ENCODE measurements at regions not wholly inside any gene's neighbourhood (a gene's known extent, or its start where the extent isn't known, plus 50 kb on each side); places are given as distances from the start of the nearest gene placed in this dataset.

DNA sequence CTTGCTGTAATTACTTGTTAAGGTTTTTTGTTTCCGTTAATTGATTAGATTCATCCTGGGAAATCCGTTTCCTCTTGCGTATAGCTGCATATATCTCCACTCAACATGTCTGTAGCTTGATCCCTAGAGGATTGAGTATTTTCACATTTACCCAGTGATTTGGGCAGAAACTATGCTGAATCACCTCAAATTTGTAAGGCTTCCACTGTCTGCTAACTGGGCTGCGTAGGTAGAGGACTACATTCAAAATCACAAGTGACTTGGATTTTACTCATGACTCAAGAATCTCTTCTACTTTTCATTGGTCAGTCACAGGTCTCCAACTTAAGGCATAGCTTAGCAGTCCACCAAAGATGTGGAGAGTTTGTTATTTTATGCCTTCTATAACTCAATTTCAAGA is 141.8 kb downstream of the POLR1F start:
- Mint-ChIP-seq H3K4me3 (no peak overlapping the region), H3K9me3 (peaks cover 3% of the 10 kb centered on the region), H3K27me3 (ENCODE audit: low read depth) (no peaks in the 10 kb centered on the region), H3K4me1 (no peaks in the 10 kb centered on the region), H3K36me3 (ENCODE audit: low read depth) (no peaks in the 10 kb centered on the region), H3K27ac (no peak overlapping the region)
- TF ChIP-seq, protein P1, sequence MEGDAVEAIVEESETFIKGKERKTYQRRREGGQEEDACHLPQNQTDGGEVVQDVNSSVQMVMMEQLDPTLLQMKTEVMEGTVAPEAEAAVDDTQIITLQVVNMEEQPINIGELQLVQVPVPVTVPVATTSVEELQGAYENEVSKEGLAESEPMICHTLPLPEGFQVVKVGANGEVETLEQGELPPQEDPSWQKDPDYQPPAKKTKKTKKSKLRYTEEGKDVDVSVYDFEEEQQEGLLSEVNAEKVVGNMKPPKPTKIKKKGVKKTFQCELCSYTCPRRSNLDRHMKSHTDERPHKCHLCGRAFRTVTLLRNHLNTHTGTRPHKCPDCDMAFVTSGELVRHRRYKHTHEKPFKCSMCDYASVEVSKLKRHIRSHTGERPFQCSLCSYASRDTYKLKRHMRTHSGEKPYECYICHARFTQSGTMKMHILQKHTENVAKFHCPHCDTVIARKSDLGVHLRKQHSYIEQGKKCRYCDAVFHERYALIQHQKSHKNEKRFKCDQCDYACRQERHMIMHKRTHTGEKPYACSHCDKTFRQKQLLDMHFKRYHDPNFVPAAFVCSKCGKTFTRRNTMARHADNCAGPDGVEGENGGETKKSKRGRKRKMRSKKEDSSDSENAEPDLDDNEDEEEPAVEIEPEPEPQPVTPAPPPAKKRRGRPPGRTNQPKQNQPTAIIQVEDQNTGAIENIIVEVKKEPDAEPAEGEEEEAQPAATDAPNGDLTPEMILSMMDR (IDR thresholded peaks at IDR 0.05; ENCODE audit: unreplicated experiment in 3 of 3) = no peak

DNA sequence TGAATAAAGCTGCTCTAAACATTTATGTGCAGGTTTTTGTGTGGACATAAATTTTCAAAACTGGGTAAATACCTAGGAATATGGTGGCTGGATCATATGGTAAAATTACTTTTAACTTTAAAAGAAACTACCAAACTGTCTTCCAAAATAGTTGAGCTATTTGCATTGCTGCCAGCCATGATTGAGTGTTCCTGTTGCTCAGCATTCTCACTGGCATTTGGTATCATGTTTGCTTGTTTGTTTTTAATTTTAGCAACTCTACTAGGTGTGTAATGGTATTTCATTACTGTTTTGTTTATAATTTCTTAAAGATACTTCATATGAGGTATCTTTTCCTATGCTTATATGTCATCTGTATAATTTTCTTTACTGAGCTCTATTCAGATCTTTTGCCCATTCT is 143.2 kb downstream of the POLR1F start:
- H3K27me3 Mint-ChIP-seq (ENCODE audit: low read depth) = no peaks in the 10 kb centered on the region
- no peak overlapping the region for H3K27ac Mint-ChIP-seq

DNA sequence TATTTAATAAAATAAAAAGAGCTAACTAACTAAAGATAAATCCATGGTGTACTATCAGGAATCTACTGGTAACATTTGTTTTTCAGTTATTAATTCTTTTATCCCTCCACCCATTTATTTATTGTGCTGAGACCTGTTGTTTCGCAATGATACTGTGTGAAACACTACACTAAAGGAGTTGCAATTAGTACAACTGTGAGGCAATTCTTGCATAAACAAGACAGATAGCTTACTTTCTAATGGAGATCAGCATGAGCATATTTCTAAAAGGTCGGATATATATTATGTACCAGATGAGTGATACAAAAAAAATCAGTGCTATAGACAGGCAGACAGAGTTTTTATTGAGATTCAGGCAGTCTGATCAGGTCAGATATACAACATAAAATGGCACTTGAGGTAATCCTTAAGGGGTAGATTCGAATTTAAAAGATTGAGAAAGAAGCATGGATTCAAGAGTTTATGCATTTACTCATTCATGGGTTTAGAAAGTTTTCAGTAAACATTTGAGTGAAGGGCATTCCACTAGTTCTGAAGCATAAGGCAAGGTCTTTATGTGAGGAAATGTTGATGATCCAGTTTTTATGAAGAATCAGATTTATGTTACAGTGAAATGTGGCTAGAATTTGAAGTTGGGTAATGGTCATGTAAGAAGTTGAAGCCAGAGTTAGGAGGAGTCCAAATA is 147.6 kb downstream of the POLR1F start:
- H3K9me3 Mint-ChIP-seq = peaks cover 2% of the 10 kb centered on the region
- H3K4me3 Mint-ChIP-seq = no peak overlapping the region
- no peaks in the 10 kb centered on the region for H3K36me3 Mint-ChIP-seq (ENCODE audit: low read depth)
- TF ChIP-seq, protein P1 (IDR thresholded peaks at IDR 0.05; ENCODE audit: unreplicated experiment in 3 of 3) = no peak
- H3K27ac Mint-ChIP-seq = no peak overlapping the region
- H3K27me3 Mint-ChIP-seq (ENCODE audit: low read depth) = no peaks in the 10 kb centered on the region
- H3K4me1 Mint-ChIP-seq = no peaks in the 10 kb centered on the region

More for the DNA sequence above, 143.2 kb downstream of the POLR1F start:
- Mint-ChIP-seq H3K4me1 (no peaks in the 10 kb centered on the region), H3K9me3 (peaks cover 3% of the 10 kb centered on the region), H3K4me3 (no peak overlapping the region), H3K36me3 (ENCODE audit: low read depth) (no peaks in the 10 kb centered on the region)
- TF ChIP-seq, protein P1 (IDR thresholded peaks at IDR 0.05; ENCODE audit: unreplicated experiment in 3 of 3) = no peak

DNA sequence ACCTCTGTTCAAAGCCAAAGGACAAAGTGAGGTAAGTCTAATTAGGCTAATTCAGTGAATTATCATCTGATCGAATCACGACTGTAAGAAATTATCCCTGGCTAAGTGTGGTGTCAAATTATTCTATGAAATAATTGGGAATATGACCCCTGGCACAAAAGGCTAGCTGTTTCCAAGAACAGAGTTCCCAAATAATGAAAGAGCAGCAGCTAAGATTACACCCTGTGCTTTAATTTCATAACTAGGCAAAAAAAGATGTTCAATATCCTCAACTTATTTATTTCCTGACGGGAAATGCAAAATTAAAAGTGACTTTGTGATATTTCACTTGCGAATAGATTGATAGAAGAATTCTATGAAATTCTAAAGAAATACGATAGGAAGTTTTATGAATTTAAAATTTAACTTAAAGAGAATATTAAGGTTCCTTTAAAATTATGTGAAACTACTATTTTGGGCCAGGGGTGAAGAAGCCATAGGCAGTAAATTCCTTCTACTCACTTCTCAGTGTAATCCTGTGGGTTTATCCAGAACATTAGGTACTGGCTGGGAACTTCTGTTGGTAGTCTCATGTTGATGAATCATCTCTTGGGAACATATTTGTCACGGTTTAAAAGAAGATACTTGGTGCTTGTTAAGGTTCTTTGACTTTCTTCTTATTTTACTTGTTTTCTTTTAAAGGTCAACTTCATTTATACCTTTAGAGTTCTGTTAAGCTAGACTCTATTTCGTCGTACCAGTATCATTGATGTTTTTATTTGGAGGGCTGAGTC is 148.5 kb downstream of the POLR1F start:
- Mint-ChIP-seq H3K4me3 (no peak overlapping the region), H3K4me1 (no peaks in the 10 kb centered on the region), H3K9me3 (peaks cover 2% of the 10 kb centered on the region), H3K36me3 (ENCODE audit: low read depth) (no peaks in the 10 kb centered on the region), H3K27me3 (ENCODE audit: low read depth) (no peaks in the 10 kb centered on the region), H3K27ac (no peak overlapping the region)
- TF ChIP-seq, protein P1 (IDR thresholded peaks at IDR 0.05; ENCODE audit: unreplicated experiment in 3 of 3) = no peak

DNA sequence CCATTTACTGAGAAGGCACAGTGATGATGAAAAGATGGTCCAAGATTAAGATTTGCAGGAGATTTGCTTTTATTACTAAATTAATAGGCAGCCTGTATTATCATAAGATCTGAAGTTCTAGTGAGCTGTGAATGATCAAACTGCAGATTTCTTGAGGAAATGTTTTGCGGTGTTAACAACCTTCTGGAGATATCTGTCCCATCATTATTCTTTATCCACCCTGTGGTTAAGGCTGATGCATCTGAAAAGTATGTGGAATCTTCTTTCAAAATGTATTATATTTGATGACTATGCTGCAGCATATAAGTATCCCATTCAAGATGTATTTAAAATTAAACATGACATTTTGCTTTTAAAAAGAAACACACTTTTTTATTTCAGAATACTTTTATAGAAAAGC is 150.3 kb downstream of the POLR1F start:
- TF ChIP-seq, protein P1 (IDR thresholded peaks at IDR 0.05; ENCODE audit: unreplicated experiment in 3 of 3) = no peak
- Mint-ChIP-seq H3K4me1 (no peaks in the 10 kb centered on the region), H3K9me3 (peaks cover 2% of the 10 kb centered on the region), H3K4me3 (no peak overlapping the region), H3K27me3 (ENCODE audit: low read depth) (no peaks in the 10 kb centered on the region), H3K36me3 (ENCODE audit: low read depth) (no peaks in the 10 kb centered on the region), H3K27ac (no peak overlapping the region)
